Activated CD8-positive, alpha-beta memory T cell treated with anti-CD3 and anti-CD28 coated beads for 4 hours (primary cell): ENCODE measurements at regions not wholly inside any gene's neighbourhood (a gene's known extent, or its start where the extent isn't known, plus 50 kb on each side); places are given as distances from the start of the nearest gene placed in this dataset.
"Not testable (repeated sequence)": the region's sequence is repeated elsewhere in the genome, so short reads cannot be mapped to it uniquely, and the experiment has no call there.

Experiments used
- DNase-seq, 2 donors: peaks; one replicate each; pipeline ENCODE4 v3.0.0-alpha.2; 2020; ENCODE audit warnings: low read depth in 2 of 2

- no peak for DNase-seq
Measured at GRCh38 chr11:67776852-67777520, 102.6 kb upstream of the ALDH3B2 start.

DNA sequence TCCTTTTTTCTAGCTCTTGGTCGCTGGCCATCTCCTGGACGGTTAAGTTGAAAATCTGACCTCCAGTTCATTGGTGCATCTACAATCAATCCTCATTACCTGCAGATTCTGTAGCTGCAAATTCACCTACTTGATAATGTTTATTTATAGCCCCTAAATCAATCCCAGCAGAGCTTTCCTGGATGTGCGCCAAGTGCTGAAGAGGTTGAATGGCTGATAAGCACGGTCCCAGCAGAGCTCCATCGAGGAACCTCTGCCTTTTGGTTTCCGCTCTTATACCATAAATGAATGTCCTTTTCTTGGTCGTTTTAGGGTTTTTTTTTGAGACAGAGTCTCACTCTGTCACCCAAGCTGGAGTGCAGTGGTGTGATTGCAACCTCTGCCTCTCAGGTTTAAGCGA, 99.8 kb upstream of the ALDH3B2 start:
- not testable (repeated sequence) for DNase-seq

DNA sequence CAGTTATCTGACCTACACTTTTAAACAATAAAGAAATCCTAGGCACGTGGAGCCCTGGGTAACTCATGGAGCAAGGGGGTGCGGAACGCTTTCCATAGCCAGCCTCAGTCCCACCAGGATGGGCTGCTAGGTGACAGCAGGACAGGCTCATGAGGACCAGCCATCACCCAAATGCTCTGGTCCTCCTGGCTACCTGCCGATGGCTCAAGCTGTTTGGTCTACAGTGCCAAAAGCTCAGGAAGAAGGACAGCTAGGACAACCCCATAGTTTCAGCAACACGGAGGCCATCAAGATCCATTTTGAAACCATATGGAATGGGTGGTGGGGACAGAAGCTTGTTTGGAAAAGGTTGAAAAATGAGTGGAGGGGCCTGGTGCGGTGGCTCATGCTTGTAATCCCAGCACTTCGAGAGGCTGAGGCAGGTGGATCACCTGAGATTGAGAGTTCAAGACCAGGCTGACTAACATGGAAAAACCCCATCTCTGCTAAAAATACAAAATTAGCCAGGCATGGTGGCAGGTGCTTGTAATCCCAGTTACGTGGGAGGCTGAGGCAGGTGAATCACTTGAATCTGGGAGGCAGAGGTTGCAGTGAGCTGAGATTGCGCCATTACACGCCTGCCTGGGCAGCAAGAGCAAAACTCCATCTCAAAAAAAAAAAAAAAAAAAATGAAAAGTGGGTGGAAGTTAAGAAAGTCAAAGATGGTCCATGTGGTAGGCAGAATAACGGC, 93.7 kb upstream of the ALDH3B2 start:
- not testable (repeated sequence) for DNase-seq

GRCh38 chr11:67761211-67761610, 86.8 kb upstream of the ALDH3B2 start:
- not testable (repeated sequence) for DNase-seq

- DNase-seq = not testable (repeated sequence)
Measured at GRCh38 chr11:67759321-67759720, 84.9 kb upstream of the ALDH3B2 start.

DNA sequence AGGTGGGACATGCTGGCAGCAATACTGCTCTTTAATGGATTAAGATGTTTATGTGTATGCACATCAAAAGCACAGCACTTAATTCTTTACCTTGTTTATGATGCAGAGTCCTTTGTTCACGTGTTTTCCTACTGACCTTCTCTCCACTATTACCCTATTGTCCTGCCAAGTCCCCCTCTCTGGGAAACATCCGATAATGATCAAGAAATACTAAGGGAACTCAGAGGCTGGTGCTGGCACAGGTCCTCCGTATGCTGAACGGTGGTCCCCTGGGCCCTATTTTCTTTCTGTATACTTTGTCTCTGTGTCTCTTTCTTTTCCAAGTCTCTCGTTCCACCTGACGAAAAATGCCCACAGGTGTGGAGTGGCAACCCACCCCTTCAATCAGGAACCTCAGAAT, 84.0 kb upstream of the ALDH3B2 start:
- not testable (repeated sequence) for DNase-seq

- DNase-seq = not testable (repeated sequence)
Measured at GRCh38 chr11:67758009-67758408, 83.6 kb upstream of the ALDH3B2 start.

DNA sequence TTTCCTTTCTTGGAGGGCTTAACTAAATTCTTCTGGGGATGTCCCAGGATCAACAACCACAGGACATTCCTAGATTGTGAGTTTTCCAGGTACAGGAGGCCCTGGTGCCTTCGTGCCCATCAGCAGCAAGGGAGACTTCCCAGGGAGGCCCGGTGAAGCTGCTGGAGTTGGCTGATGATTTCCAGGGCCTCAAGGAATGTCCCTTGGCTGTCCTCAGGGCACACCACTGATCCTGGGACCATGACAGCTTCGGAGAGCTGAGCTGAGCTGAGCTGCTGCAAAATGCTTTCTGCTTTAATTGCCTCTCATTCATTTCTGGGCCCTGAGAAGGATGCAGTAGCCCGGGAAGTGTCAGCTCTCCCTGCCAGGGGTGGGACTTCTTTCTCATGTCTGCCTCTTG, 79.4 kb upstream of the ALDH3B2 start:
- DNase-seq = not testable (repeated sequence)

GRCh38 chr11:67745181-67745726, 70.8 kb upstream of the ALDH3B2 start:
- DNase-seq = no peak

DNA sequence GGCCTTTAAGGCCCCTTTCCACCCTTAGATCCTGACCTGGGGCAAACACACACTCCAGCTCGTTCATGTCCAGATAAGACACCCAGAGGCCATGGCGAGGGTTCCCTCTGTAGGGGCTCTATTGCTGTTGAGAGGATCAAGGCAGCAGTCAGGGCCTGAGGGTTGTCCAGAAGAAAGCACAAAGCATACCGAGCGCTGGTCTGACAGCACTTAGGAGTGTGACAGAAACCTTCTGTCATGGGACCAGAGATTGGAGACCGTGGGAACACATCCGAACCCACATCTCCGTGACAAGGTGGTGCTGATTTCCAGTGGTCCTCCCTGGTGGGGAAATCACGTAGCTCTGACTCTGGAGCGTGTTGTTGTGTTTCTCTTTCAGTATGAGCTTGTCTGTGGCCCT, 69.8 kb upstream of the ALDH3B2 start:
- not testable (repeated sequence) for DNase-seq

GRCh38 chr11:67738231-67738630, 63.8 kb upstream of the ALDH3B2 start:
- not testable (repeated sequence) for DNase-seq

DNA sequence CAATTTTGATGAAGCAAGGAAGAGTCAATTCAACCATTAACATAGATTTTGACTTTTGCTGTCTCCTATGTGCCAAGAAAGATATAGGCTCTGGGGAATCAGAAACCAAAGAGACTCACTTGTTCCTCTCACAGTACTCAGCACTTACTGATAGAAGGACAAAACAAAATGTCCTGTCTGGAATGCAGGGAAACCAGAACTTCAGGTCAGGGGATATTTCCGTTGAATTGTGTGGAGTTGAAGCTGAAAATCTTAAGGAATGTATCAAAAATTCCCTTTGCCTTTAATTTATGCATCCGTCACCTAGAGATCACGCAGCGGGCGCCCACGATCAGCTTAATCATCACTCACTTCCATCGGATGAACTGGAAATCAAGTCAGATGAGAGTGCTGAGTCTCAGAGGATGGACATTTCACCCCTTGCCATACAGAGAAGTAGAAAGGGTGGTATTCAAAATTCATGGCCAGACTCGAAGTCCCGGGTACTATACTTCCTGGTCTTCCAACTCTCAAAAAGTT, 63.2 kb upstream of the ALDH3B2 start:
- not testable (repeated sequence) for DNase-seq

- peak in 1 of 2 donors; percentile 13 for DNase-seq
Measured at GRCh38 chr11:67732045-67732787, 57.8 kb upstream of the ALDH3B2 start.

DNA sequence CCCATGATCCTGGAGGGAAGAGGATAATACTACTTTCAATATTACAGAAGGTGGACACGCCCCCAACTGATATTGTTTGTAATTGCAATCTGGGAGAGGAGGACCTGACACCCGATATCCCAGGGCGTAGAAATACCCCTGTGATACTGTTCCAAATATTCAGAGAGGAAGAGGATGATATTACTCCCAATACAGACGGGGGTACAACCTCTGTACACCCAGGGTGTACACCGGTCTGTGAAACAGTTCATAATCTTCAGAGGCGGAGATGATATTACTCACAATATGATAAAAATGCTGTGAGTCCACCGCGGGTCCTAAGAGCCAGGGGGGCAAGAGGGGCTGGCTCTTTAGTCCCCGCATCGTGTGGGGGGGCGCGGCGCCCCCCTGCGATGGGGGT, 57.2 kb upstream of the ALDH3B2 start:
- no peak for DNase-seq

- DNase-seq = not testable (repeated sequence)
Measured at GRCh38 chr11:67728163-67728571, 53.7 kb upstream of the ALDH3B2 start.

- not testable (repeated sequence) for DNase-seq
Measured at GRCh38 chr11:67727066-67728040, 52.9 kb upstream of the ALDH3B2 start.
